ENCODE measurements at regions not wholly inside any gene's neighbourhood (a gene's known extent, or its start where the extent isn't known, plus 50 kb on each side); places are given as distances from the start of the nearest gene placed in this dataset.

DNA sequence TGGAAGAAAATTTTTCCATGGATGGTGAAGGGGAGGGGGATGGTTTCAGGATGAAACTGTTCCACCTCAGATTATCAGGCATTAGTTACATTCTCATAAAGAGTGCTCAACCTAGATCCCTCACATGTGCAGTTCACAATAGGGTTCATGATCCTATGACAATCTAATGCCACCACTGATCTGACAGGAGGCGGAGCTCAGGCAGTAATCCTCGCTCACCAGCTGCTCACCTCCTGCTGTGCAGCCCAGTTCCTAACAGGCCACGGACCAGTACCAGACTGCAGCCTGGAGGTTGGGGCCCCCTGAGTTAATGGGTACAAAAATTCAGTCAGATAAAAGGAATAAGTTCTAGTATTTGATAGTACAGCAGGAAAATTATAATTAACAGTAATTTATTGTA lies 337.2 kb downstream of the NPR3 start:
- TF ChIP-seq SUZ12 (IDR thresholded peaks at IDR 0.05; ENCODE audit: extremely low read depth, insufficient read depth, insufficient read length) (no peak), YY1 (IDR thresholded peaks at IDR 0.05; ENCODE audit: insufficient read depth, insufficient read length) (no peak), ZNF274 (IDR thresholded peaks at IDR 0.05; ENCODE audit: low read depth, low read length) (no peak)
- DNase-seq (ENCODE audit: low read depth, low spot score) = no peak
- H3K36me3 ChIP-seq (ENCODE audit: insufficient read depth, insufficient read length, low read length) = no peaks in the 10 kb centered on the region
- H3K9ac ChIP-seq (ENCODE audit: insufficient read length, low read depth) = no peak overlapping the region
- no peak overlapping the region for H3K4me3 ChIP-seq (ENCODE audit: insufficient read length, low read depth)
- H3K4me1 ChIP-seq (ENCODE audit: insufficient read depth, insufficient read length) = no peaks in the 10 kb centered on the region
- H3K9me3 ChIP-seq (ENCODE audit: insufficient read depth, low read length) = no peaks in the 10 kb centered on the region
- H3K27me3 ChIP-seq (ENCODE audit: insufficient read depth, insufficient read length) = no peaks in the 10 kb centered on the region

DNA sequence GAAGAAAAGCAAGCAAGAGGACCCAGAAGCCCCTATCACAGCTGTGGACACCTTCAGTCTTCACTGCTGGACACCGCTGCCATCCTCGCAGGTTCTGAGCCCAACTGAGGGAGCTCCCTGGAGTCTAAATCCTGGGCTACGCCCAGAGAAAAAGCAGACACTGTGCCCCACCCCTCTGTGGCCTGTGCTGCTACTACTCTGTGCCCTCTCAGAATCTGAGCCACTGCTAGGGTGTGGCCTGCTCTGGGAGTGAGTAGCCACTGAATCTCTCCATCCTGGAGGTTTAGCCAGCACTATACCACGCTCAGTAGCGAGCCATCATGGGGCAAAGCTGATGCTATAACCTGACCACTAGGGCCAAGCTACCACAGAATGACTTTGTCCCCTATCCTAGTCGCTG lies 338.2 kb downstream of the NPR3 start:
- Histone ChIP-seq H3K9me3 (ENCODE audit: insufficient read depth, low read length) (no peaks in the 10 kb centered on the region), H3K4me1 (ENCODE audit: insufficient read depth, insufficient read length) (no peaks in the 10 kb centered on the region), H3K4me3 (ENCODE audit: insufficient read length, low read depth) (no peak overlapping the region), H3K36me3 (ENCODE audit: insufficient read depth, insufficient read length, low read length) (no peaks in the 10 kb centered on the region), H3K27me3 (ENCODE audit: insufficient read depth, insufficient read length) (no peaks in the 10 kb centered on the region), H3K9ac (ENCODE audit: insufficient read length, low read depth) (no peak overlapping the region)
- no peak for DNase-seq (ENCODE audit: low read depth, low spot score)
- no peak for TF ChIP-seq SUZ12 (IDR thresholded peaks at IDR 0.05; ENCODE audit: extremely low read depth, insufficient read depth, insufficient read length)
- no peak for TF ChIP-seq ZNF274 (IDR thresholded peaks at IDR 0.05; ENCODE audit: low read depth, low read length)
- no peak for TF ChIP-seq YY1 (IDR thresholded peaks at IDR 0.05; ENCODE audit: insufficient read depth, insufficient read length)

DNA sequence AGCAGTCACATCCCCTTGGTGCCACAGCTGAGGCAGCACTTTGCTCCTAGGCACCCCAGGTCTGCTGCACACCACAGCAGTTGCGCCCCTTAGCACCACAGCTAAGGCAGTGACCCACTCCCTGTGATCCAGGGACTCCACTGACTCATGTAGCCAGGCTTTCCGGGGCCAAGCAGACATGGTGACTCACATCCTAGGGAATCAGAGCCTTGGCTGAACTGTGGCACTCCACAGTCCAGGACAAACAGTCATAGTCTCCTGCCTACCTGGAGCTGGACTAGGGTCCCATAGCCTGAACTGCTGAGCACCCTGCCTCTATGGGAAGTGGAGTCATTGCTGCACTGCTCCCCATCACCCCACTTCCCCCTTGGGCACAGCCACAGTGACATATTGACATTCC lies 338.7 kb downstream of the NPR3 start:
- H3K9me3 ChIP-seq (ENCODE audit: insufficient read depth, low read length) = no peaks in the 10 kb centered on the region
- H3K27me3 ChIP-seq (ENCODE audit: insufficient read depth, insufficient read length) = no peaks in the 10 kb centered on the region
- no peak overlapping the region for H3K9ac ChIP-seq (ENCODE audit: insufficient read length, low read depth)
- TF ChIP-seq YY1 (IDR thresholded peaks at IDR 0.05; ENCODE audit: insufficient read depth, insufficient read length) = no peak
- TF ChIP-seq ZNF274 (IDR thresholded peaks at IDR 0.05; ENCODE audit: low read depth, low read length) = no peak
- TF ChIP-seq SUZ12 (IDR thresholded peaks at IDR 0.05; ENCODE audit: extremely low read depth, insufficient read depth, insufficient read length) = no peak
- DNase-seq (ENCODE audit: low read depth, low spot score) = no peak
- no peaks in the 10 kb centered on the region for H3K36me3 ChIP-seq (ENCODE audit: insufficient read depth, insufficient read length, low read length)
- H3K4me1 ChIP-seq (ENCODE audit: insufficient read depth, insufficient read length) = no peaks in the 10 kb centered on the region
- H3K4me3 ChIP-seq (ENCODE audit: insufficient read length, low read depth) = no peak overlapping the region

DNA sequence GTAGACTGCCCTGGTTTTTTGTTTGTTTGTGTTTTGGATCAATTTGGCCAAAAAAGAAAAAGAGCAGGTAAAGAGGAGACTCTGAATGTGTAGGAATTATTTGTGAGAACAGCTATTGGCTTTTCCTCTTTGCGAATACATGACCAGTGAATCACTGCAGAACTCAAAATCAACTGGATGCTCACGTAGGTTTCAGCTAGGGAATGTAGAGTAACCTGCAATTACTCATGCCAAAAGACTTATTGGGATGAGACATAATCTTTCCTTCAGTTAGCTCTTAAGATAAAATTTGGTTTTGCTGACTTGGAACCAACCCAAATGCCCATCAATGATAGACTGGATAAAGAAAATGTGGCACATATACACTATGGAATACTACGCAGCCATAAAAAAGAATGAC lies 348.0 kb downstream of the NPR3 start:
- Histone ChIP-seq H3K4me1 (ENCODE audit: insufficient read depth, insufficient read length) (no peaks in the 10 kb centered on the region), H3K27me3 (ENCODE audit: insufficient read depth, insufficient read length) (no peaks in the 10 kb centered on the region), H3K9ac (ENCODE audit: insufficient read length, low read depth) (no peak overlapping the region), H3K9me3 (ENCODE audit: insufficient read depth, low read length) (no peaks in the 10 kb centered on the region), H3K4me3 (ENCODE audit: insufficient read length, low read depth) (no peak overlapping the region), H3K36me3 (ENCODE audit: insufficient read depth, insufficient read length, low read length) (no peaks in the 10 kb centered on the region)
- DNase-seq (ENCODE audit: low read depth, low spot score) = no peak
- no peak for TF ChIP-seq SUZ12 (IDR thresholded peaks at IDR 0.05; ENCODE audit: extremely low read depth, insufficient read depth, insufficient read length)
- TF ChIP-seq YY1 (IDR thresholded peaks at IDR 0.05; ENCODE audit: insufficient read depth, insufficient read length) = no peak
- no peak for TF ChIP-seq ZNF274 (IDR thresholded peaks at IDR 0.05; ENCODE audit: low read depth, low read length)

DNA sequence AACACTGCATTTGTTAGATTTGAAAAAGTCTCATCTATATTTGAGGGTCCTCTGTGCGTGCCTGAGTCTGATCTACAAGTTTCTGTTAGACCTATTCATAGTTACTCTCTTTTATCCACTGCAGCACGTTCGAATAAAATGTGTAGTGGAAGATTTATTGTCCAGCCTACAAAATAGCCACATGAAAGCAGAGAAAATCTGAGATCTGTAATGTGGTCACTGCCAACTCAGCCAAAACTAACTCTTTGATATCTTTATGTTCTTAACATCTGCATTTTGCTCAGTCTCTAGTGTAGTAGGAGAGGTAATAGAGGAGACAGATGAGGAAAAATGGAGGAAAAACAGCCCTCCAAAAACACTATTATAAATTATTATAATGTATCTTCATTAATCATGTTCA lies 354.0 kb downstream of the NPR3 start:
- no peaks in the 10 kb centered on the region for H3K4me1 ChIP-seq (ENCODE audit: insufficient read depth, insufficient read length)
- TF ChIP-seq YY1 (IDR thresholded peaks at IDR 0.05; ENCODE audit: insufficient read depth, insufficient read length) (no peak), ZNF274 (IDR thresholded peaks at IDR 0.05; ENCODE audit: low read depth, low read length) (no peak), SUZ12 (IDR thresholded peaks at IDR 0.05; ENCODE audit: extremely low read depth, insufficient read depth, insufficient read length) (no peak)
- no peaks in the 10 kb centered on the region for H3K9me3 ChIP-seq (ENCODE audit: insufficient read depth, low read length)
- H3K27me3 ChIP-seq (ENCODE audit: insufficient read depth, insufficient read length) = no peaks in the 10 kb centered on the region
- no peaks in the 10 kb centered on the region for H3K36me3 ChIP-seq (ENCODE audit: insufficient read depth, insufficient read length, low read length)
- no peak for DNase-seq (ENCODE audit: low read depth, low spot score)
- H3K4me3 ChIP-seq (ENCODE audit: insufficient read length, low read depth) = no peak overlapping the region
- H3K9ac ChIP-seq (ENCODE audit: insufficient read length, low read depth) = no peak overlapping the region

DNA sequence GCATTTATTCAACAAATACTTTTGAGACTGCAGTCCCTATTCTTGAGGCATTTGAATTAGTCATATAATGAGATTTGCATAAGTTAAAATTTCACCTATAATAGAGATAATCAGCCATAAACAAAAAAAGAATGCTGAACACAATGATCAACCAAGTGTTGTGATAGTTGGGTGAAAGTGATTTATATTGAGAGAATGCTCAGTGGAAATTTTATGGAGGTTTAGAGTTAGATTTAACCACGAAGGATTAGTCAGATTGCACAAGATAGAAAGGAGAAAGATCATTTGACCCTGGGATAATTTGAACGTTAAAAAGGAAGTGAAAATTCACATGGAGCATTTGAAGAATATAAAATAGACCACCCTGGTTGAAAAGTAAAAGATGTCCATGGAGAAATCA lies 356.2 kb downstream of the NPR3 start:
- no peak overlapping the region for H3K9ac ChIP-seq (ENCODE audit: insufficient read length, low read depth)
- no peak overlapping the region for H3K4me3 ChIP-seq (ENCODE audit: insufficient read length, low read depth)
- no peaks in the 10 kb centered on the region for H3K9me3 ChIP-seq (ENCODE audit: insufficient read depth, low read length)
- no peaks in the 10 kb centered on the region for H3K36me3 ChIP-seq (ENCODE audit: insufficient read depth, insufficient read length, low read length)
- no peaks in the 10 kb centered on the region for H3K27me3 ChIP-seq (ENCODE audit: insufficient read depth, insufficient read length)
- TF ChIP-seq ZNF274 (IDR thresholded peaks at IDR 0.05; ENCODE audit: low read depth, low read length) (no peak), YY1 (IDR thresholded peaks at IDR 0.05; ENCODE audit: insufficient read depth, insufficient read length) (no peak), SUZ12 (IDR thresholded peaks at IDR 0.05; ENCODE audit: extremely low read depth, insufficient read depth, insufficient read length) (no peak)
- no peaks in the 10 kb centered on the region for H3K4me1 ChIP-seq (ENCODE audit: insufficient read depth, insufficient read length)
- DNase-seq (ENCODE audit: low read depth, low spot score) = no peak

DNA sequence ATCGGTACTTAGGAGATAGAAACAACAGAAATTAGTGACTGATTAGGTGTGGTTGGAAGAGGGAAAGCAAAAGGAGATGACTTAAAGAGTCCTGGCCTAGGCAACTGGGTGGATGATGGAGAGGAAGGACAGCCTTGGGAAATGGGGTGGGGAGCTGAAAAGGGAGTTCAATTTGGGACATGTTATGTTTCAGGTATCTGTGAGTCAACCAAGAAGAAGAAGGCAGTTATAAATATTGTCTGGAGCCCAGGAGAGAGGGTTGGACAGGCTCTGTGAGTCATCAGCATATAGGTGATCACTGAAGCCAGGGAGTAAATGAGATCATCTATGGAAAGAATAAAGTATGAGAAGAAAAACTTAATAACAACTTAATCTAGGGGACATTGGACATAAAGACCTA lies 357.7 kb downstream of the NPR3 start:
- no peak overlapping the region for H3K9ac ChIP-seq (ENCODE audit: insufficient read length, low read depth)
- no peaks in the 10 kb centered on the region for H3K27me3 ChIP-seq (ENCODE audit: insufficient read depth, insufficient read length)
- H3K36me3 ChIP-seq (ENCODE audit: insufficient read depth, insufficient read length, low read length) = no peaks in the 10 kb centered on the region
- no peak overlapping the region for H3K4me3 ChIP-seq (ENCODE audit: insufficient read length, low read depth)
- H3K9me3 ChIP-seq (ENCODE audit: insufficient read depth, low read length) = no peaks in the 10 kb centered on the region
- TF ChIP-seq SUZ12 (IDR thresholded peaks at IDR 0.05; ENCODE audit: extremely low read depth, insufficient read depth, insufficient read length) (no peak), YY1 (IDR thresholded peaks at IDR 0.05; ENCODE audit: insufficient read depth, insufficient read length) (no peak), ZNF274 (IDR thresholded peaks at IDR 0.05; ENCODE audit: low read depth, low read length) (no peak)
- H3K4me1 ChIP-seq (ENCODE audit: insufficient read depth, insufficient read length) = no peaks in the 10 kb centered on the region
- no peak for DNase-seq (ENCODE audit: low read depth, low spot score)

DNA sequence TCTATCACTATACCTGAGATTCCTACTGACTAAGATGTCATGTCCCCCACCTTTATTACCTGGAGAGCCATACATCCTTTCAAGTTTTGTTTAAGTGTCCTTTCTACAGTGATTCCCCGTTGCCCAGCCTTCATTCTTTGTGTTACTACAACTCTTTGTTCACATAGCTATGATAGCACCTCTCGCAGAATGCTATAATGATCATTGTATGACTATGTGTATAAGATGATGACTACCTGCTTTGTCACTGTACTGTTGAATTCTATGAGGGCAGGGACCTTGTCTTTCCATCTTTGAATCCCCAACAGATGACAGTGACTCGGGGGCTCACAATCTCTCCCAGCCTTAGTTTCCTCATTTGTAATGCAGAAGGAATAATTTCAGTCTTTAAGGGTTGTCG lies 361.2 kb downstream of the NPR3 start:
- H3K4me1 ChIP-seq (ENCODE audit: insufficient read depth, insufficient read length) = no peaks in the 10 kb centered on the region
- H3K4me3 ChIP-seq (ENCODE audit: insufficient read length, low read depth) = no peak overlapping the region
- H3K9ac ChIP-seq (ENCODE audit: insufficient read length, low read depth) = no peak overlapping the region
- no peaks in the 10 kb centered on the region for H3K27me3 ChIP-seq (ENCODE audit: insufficient read depth, insufficient read length)
- no peaks in the 10 kb centered on the region for H3K36me3 ChIP-seq (ENCODE audit: insufficient read depth, insufficient read length, low read length)
- no peaks in the 10 kb centered on the region for H3K9me3 ChIP-seq (ENCODE audit: insufficient read depth, low read length)
- DNase-seq (ENCODE audit: low read depth, low spot score) = no peak
- no peak for TF ChIP-seq YY1 (IDR thresholded peaks at IDR 0.05; ENCODE audit: insufficient read depth, insufficient read length)
- TF ChIP-seq SUZ12 (IDR thresholded peaks at IDR 0.05; ENCODE audit: extremely low read depth, insufficient read depth, insufficient read length) = no peak
- TF ChIP-seq ZNF274 (IDR thresholded peaks at IDR 0.05; ENCODE audit: low read depth, low read length) = no peak
